ENCODE measurements at regions not wholly inside any gene's neighbourhood (a gene's known extent, or its start where the extent isn't known, plus 50 kb on each side); places are given as distances from the start of the nearest gene placed in this dataset.

DNA sequence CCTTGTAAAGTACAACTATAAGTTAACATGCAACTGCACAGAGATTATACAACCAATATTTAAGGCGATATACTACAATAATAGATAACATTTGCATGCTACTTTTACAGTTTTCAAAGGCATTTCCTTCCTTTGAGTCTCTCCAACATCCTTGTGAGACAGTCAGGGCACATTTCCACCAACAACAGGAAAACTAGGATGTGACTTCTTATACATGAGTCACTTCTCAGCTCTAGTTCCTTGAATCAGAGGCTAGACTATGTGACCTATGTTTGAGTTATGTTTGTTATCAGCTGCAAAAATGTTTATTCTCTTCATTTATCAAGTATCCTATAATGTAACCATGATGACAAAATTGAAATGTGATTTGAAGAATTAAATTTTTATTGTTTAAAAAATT, 51.7 kb upstream of the TFAP2D start:
- TF ChIP-seq CTCF (optimal IDR thresholded peaks at IDR 0.05 in 1 of 3, IDR thresholded peaks at IDR 0.05 in 1 of 3, conservative IDR thresholded peaks at IDR 0.05 in 1 of 3; ENCODE audit: extremely low read depth in 1 of 3, insufficient read depth in 2 of 3, low read length in 3 of 3): no peak
- TF ChIP-seq EZH2 (IDR thresholded peaks at IDR 0.05; ENCODE audit: low read length): no peak

All from keratinocyte (primary cell).